Esophagus muscularis mucosa (tissue), 4 donors: ENCODE measurements at regions not wholly inside any gene's neighbourhood (a gene's known extent, or its start where the extent isn't known, plus 50 kb on each side); places are given as distances from the start of the nearest gene placed in this dataset.

ENCODE experiments used
- DNase-seq: peaks from one replicate; pipeline ENCODE4 v3.0.0-alpha.2; 2017; ENCODE audit errors: extremely low spot score
- H3K27ac ChIP-seq, 4 donors: fragments of 200-600 bp; sonication (generic); replicated peaks in 1 of 4; 1 replicate in 3 of 4; 2 replicates in 1 of 4; pipeline ENCODE4 v1.5.1; 2016 to 2019; ENCODE audit warnings: mild to moderate bottlenecking in 1 of 4
- H3K27me3 ChIP-seq, 4 donors: fragments of 200-600 bp; sonication (generic); one replicate each; pipeline versions ENCODE4 v1.5.1 to v1.6.0; 2016 to 2019
- H3K36me3 ChIP-seq, 4 donors: fragments of 200-600 bp; sonication (generic); one replicate each; pipeline ENCODE4 v1.5.1; 2016 to 2019
- H3K4me1 ChIP-seq, 4 donors: fragments of 200-600 bp; sonication (generic); one replicate each; pipeline ENCODE4 v1.5.1; 2016 to 2019
- H3K4me3 ChIP-seq, 4 donors: fragments of 200-600 bp; sonication (generic); 1 replicate in 2 of 4; 2 replicates in 2 of 4; pipeline ENCODE4 v1.5.1; 2016 to 2019; ENCODE audit warnings: mild to moderate bottlenecking in 4 of 4, moderate library complexity in 1 of 4
- H3K9me3 ChIP-seq, 4 donors: fragments of 200-600 bp; sonication (generic); 1 replicate in 3 of 4; 2 replicates in 1 of 4; pipeline ENCODE4 v1.5.1; 2016 to 2019
- EP300 ChIP-seq: sonication (generic); formaldehyde crosslinking; IDR thresholded peaks from one replicate; pipeline ENCODE4 v1.6.1; 2017; ENCODE audit warnings: antibody characterized with exemption
- POLR2A ChIP-seq: fragments of 450-650 bp; IDR thresholded peaks from one replicate; pipeline ENCODE4 v1.6.1; 2017; ENCODE audit warnings: antibody characterized with exemption, moderate library complexity, mild to moderate bottlenecking, low read depth
- POLR2AphosphoS5 ChIP-seq, 2 donors: sonication (generic); formaldehyde crosslinking; IDR thresholded peaks; one replicate each; pipeline ENCODE4 v1.6.1; 2017; ENCODE audit warnings: antibody characterized with exemption in 2 of 2
- WGBS: methylation state at CpG from one replicate; pipeline ENCODE4 v1.1.5; 2018; 5-methylcytosine and 5-hydroxymethylcytosine counted together
- intact Hi-C: fragments of 100-400 bp; cut with DNase I; formaldehyde crosslinking; loops from one replicate; pipeline ENCODE4 v1.15.1; 2023
- TF ChIP-seq, protein P1 (sequence below), 3 experiments: fragments of 200-600 bp in 2 of 3; fragments of 450-650 bp in 1 of 3; sonication (generic) in 2 of 3; IDR thresholded peaks; one replicate each; pipeline ENCODE4 v1.5.1; 2017 to 2019; ENCODE audit warnings: antibody characterized with exemption in 3 of 3, mild to moderate bottlenecking in 2 of 3, moderate library complexity in 1 of 3

DNA sequence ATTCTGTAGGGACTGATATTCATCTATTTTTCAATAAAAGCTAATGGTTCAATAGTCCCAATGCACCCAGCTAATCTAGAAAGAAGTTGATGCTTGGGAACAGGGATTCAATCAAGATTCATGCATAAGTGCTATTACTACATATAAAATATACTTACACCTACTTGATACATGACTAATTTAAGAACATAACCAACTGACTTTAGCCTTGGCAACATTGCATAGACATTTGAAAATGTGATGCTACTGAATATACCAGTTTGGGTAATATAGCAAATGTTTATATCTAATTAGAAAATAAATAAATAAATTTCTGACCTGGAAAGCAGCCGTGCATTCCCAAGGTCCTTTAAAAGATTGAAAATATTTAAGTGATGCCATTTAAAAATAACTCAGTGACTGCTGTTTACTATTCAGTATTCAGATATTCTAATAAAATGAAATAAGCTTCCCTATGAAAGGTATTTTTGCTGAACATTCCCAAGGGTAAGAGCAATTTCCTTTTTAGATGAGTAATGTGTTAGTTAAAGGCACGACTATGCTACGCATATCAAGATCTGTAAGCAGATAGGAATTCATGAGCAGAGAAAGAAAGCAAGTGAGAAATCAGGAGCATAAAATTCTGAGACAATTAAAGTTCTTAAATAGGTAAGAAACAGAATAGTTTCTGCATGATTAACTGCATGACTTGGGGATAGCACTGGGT is 160.6 kb upstream of the SYT1 start:
- H3K9me3 ChIP-seq, result no peaks in the 10 kb centered on the region

DNA sequence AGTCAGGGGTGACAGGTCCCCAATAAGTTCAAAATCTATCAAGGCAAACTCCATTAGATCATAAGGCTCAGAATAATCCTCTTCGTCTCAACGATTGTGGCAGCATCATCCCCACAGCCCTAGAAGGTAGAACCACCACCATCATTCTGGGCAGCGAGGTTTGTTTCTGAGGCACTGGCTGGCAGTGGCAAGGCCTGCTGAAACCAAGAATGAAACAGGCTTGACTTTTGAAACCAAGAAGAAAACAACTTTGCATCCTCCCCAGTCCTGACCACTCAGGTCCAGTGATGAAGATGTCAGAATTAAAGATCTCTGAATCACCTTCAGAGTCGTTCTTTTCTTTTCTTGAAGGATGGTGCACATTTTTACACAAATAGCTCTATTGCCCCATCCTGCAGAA is 152.6 kb upstream of the SYT1 start:
- no peaks in the 10 kb centered on the region for H3K4me1 ChIP-seq
- no peaks in the 10 kb centered on the region for H3K27me3 ChIP-seq
- WGBS, result 87% methylated on average over 4 of the region's 4 CpGs
- H3K36me3 ChIP-seq, result no peaks in the 10 kb centered on the region
- H3K27ac ChIP-seq, result no peak overlapping the region
- no peaks in the 10 kb centered on the region for H3K9me3 ChIP-seq
- intact Hi-C loops, result no loop called here
- no peak for TF ChIP-seq POLR2AphosphoS5 (IDR thresholded peaks at IDR 0.05)
- no peak for TF ChIP-seq POLR2A
- no peak for TF ChIP-seq EP300
- no peak overlapping the region for H3K4me3 ChIP-seq
- DNase-seq, result no peak

More for the DNA sequence above, 160.6 kb upstream of the SYT1 start:
- Histone ChIP-seq H3K4me1 (no peaks in the 10 kb centered on the region), H3K27ac (no peak overlapping the region), H3K36me3 (no peaks in the 10 kb centered on the region), H3K27me3 (no peaks in the 10 kb centered on the region), H3K4me3 (no peak overlapping the region)
- WGBS, result 51% methylated on average over 3 of the region's 3 CpGs
- intact Hi-C loops, result no loop called here
- DNase-seq, result no peak
- TF ChIP-seq, protein P1, sequence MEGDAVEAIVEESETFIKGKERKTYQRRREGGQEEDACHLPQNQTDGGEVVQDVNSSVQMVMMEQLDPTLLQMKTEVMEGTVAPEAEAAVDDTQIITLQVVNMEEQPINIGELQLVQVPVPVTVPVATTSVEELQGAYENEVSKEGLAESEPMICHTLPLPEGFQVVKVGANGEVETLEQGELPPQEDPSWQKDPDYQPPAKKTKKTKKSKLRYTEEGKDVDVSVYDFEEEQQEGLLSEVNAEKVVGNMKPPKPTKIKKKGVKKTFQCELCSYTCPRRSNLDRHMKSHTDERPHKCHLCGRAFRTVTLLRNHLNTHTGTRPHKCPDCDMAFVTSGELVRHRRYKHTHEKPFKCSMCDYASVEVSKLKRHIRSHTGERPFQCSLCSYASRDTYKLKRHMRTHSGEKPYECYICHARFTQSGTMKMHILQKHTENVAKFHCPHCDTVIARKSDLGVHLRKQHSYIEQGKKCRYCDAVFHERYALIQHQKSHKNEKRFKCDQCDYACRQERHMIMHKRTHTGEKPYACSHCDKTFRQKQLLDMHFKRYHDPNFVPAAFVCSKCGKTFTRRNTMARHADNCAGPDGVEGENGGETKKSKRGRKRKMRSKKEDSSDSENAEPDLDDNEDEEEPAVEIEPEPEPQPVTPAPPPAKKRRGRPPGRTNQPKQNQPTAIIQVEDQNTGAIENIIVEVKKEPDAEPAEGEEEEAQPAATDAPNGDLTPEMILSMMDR (IDR thresholded peaks at IDR 0.05), result no peak
- TF ChIP-seq POLR2AphosphoS5 (IDR thresholded peaks at IDR 0.05) (no peak), POLR2A (no peak), EP300 (no peak)

DNA sequence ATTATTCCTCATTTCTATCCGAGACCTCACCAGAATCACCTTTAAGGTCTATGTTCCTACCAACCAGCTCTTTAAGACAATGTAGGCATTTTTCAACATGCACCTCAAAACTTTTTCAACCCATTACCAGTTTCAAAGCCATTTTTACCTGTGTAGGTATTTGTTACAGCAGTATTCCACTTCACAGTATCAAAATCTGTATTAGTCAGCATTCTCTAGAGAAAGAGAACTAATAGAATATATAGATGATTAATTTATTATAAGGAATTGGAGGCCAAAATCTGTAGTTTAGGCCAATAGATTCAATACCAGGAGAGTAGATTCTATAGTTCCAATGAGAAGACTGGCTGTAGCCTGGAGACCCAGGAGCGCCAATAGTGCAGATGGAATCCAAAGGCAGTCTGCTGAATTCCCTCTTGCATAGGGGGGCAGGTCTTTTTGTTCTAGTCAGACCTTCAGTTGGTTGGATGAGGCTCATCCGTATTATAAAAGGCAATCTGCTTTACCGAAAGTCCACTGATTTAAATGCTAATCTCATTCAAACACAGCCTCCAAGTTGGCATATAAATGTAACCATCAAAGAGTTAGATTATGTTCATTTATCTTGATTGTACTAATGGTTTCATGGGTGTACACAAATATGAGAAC is 151.6 kb upstream of the SYT1 start:
- no peaks in the 10 kb centered on the region for H3K27me3 ChIP-seq
- no peak overlapping the region for H3K4me3 ChIP-seq
- WGBS, result 84% methylated on average over 4 of the region's 4 CpGs
- no peak overlapping the region for H3K27ac ChIP-seq
- H3K36me3 ChIP-seq, result no peaks in the 10 kb centered on the region
- no peak for TF ChIP-seq EP300
- no peak for TF ChIP-seq POLR2AphosphoS5 (IDR thresholded peaks at IDR 0.05)
- no peak for TF ChIP-seq POLR2A
- TF ChIP-seq, protein P1 (IDR thresholded peaks at IDR 0.05), result no peak
- no peak for DNase-seq
- H3K9me3 ChIP-seq, result no peaks in the 10 kb centered on the region
- no peaks in the 10 kb centered on the region for H3K4me1 ChIP-seq
- intact Hi-C loops, result no loop called here

DNA sequence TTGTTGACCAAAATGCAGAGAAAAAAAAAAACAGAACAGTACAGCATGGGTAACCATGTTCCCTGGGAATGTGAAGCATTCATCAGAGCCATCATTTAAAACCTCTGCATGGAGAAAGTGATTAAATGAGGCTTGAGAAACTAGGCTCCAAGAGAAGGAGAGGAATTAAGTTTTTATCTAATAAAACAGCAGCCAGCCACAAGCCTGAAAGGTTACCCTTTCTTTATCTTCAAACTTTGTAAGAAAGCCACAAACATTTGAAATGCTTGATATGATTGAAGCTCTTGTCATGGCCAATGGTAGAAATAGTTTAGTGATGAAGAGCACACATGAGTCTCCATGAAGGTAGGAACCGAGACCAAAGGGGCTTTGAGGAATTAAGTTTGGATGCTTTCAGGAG is 144.9 kb upstream of the SYT1 start:
- 89% methylated on average over 1 of the region's 1 CpG for WGBS
- no peaks in the 10 kb centered on the region for H3K4me1 ChIP-seq
- TF ChIP-seq POLR2A (no peak), POLR2AphosphoS5 (IDR thresholded peaks at IDR 0.05) (no peak), EP300 (no peak)
- TF ChIP-seq, protein P1 (IDR thresholded peaks at IDR 0.05), result no peak
- intact Hi-C loops, result no loop called here
- no peak overlapping the region for H3K27ac ChIP-seq
- no peaks in the 10 kb centered on the region for H3K9me3 ChIP-seq
- no peak overlapping the region for H3K4me3 ChIP-seq
- no peak for DNase-seq
- no peaks in the 10 kb centered on the region for H3K36me3 ChIP-seq
- no peaks in the 10 kb centered on the region for H3K27me3 ChIP-seq

DNA sequence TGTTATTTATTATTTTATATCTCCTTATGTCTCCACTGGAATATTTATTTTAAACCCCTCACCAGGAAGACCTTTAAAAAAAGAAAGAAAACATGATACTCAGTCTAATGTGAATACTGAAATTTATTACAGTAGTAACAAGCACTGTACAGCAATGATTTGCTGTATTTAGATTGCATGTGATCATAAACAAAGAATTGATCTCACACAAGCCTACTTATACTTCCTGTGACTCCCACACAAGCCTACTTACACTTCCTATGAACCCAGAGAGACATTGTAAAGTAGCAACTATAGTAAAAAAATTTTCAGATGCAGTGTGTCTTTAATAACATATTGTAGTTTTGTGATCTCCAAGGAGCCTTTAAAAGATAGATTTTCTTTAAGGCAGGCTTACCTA is 142.7 kb upstream of the SYT1 start:
- intact Hi-C loops, result no loop called here
- H3K9me3 ChIP-seq, result no peaks in the 10 kb centered on the region
- H3K27ac ChIP-seq, result no peak overlapping the region
- no peak for DNase-seq
- no peaks in the 10 kb centered on the region for H3K36me3 ChIP-seq
- H3K27me3 ChIP-seq, result no peaks in the 10 kb centered on the region
- TF ChIP-seq EP300 (no peak), POLR2A (no peak), POLR2AphosphoS5 (IDR thresholded peaks at IDR 0.05) (no peak)
- TF ChIP-seq, protein P1 (IDR thresholded peaks at IDR 0.05), result no peak
- no peaks in the 10 kb centered on the region for H3K4me1 ChIP-seq
- H3K4me3 ChIP-seq, result no peak overlapping the region
